Psoas muscle (tissue), 7 donors: ENCODE measurements at regions not wholly inside any gene's neighbourhood (a gene's known extent, or its start where the extent isn't known, plus 50 kb on each side); places are given as distances from the start of the nearest gene placed in this dataset.

Source experiments
- ATAC-seq, 4 donors: fragments of 200-7000 bp; cut with Tn5 transposase; one replicate each; pipeline ENCODE4 v1.9.1; 2020; ENCODE audit warnings: moderate library complexity in 3 of 4, mild to moderate bottlenecking in 2 of 4
- DNase-seq, 2 donors: peaks; one replicate each; pipeline ENCODE4 v3.0.0-alpha.2; 2020
- H3K27ac ChIP-seq: fragments of 200-600 bp; one replicate; pipeline ENCODE4 v1.8.0; 2022
- H3K27me3 ChIP-seq, 3 donors: fragments of 200-600 bp in 1 of 3; one replicate each; pipeline versions ENCODE4 v1.6.1 to v1.8.0; 2013 to 2022; ENCODE audit warnings: low read length in 2 of 3, mild to moderate bottlenecking in 2 of 3, moderate library complexity in 1 of 3; ENCODE audit not compliant: insufficient read depth in 3 of 3
- H3K36me3 ChIP-seq, 2 donors: fragments of 200-600 bp in 1 of 2; one replicate each; pipeline versions ENCODE4 v1.6.1 to v1.8.0; 2013 to 2022; ENCODE audit warnings: low read depth in 1 of 2, mild to moderate bottlenecking in 1 of 2, moderate library complexity in 1 of 2; ENCODE audit not compliant: insufficient read depth in 1 of 2
- H3K4me1 ChIP-seq: fragments of 200-600 bp; one replicate; pipeline ENCODE4 v1.8.0; 2022
- H3K4me3 ChIP-seq: fragments of 200-600 bp; one replicate; pipeline ENCODE4 v1.8.0; 2022; ENCODE audit warnings: mild to moderate bottlenecking
- H3K9me3 ChIP-seq: fragments of 200-600 bp; one replicate; pipeline ENCODE4 v1.8.0; 2022
- WGBS, 3 donors: extraction: QIAGEN DNeasy Blood & Tissue Kit; methylation state at CpG; one replicate each; pipeline versions ENCODE4 v1.1.6 to v1.1.7; 2013; 5-methylcytosine and 5-hydroxymethylcytosine counted together
- intact Hi-C, 2 donors: fragments of 100-400 bp; cut with DNase I; formaldehyde crosslinking; loops; one replicate each; pipeline versions ENCODE4 v1.11.0 to v1.14.2; 2022
- TF ChIP-seq, protein P1 (sequence below): fragments of 200-600 bp; IDR thresholded peaks from one replicate; pipeline ENCODE4 v1.8.0; 2022; ENCODE audit warnings: antibody characterized with exemption
- donor health status: healthy with polysubstance abuse.
- donor health status: DM: no; HTN: no; CAD: no; lungs with moderate emphysema.
- donor health status: Bipolar disorder and iron deficiency.
- donor health status: healthy.
- donor health status: DM: yes; HTN: yes; CAD: no.
- donor health status: DM: no; HTN: no; CAD: no.
- donor health status: DM: yes; HTN: yes; CAD: no.

DNA sequence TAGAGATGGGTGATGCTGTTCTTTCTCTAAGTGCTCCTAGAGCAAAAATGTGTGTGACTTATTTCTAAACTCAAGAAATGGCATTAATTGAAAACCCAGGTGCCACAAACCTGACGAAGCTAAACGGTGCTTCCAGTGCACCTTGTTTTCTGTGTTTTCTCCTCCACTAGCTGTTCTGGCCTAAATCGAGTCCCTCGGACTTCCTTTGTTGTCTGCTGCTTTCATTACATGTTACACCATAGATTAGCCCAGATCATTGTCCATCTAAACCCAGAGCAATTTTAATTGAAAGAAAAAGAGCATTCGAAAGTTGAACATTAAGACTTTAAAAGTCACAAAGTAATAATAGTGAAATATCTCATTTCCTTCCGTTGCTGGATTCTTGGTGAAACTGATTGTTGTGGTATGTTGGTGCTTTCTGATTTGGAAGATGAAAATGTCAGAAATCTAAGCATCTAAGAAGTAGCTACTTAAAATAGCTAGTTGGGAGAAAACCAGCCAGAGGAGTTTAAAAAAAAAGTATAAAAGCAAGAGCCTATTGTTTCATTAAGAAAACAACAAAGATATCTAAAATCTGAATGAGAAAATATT, 219.6 kb upstream of the G2E3 start:
- 75 to 79% (median 75%) methylated on average over 6 of the region's 6 CpGs for WGBS, 3 donors
- TF ChIP-seq, protein P1, sequence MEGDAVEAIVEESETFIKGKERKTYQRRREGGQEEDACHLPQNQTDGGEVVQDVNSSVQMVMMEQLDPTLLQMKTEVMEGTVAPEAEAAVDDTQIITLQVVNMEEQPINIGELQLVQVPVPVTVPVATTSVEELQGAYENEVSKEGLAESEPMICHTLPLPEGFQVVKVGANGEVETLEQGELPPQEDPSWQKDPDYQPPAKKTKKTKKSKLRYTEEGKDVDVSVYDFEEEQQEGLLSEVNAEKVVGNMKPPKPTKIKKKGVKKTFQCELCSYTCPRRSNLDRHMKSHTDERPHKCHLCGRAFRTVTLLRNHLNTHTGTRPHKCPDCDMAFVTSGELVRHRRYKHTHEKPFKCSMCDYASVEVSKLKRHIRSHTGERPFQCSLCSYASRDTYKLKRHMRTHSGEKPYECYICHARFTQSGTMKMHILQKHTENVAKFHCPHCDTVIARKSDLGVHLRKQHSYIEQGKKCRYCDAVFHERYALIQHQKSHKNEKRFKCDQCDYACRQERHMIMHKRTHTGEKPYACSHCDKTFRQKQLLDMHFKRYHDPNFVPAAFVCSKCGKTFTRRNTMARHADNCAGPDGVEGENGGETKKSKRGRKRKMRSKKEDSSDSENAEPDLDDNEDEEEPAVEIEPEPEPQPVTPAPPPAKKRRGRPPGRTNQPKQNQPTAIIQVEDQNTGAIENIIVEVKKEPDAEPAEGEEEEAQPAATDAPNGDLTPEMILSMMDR, result no peak
- DNase-seq, result no peak
- Histone ChIP-seq H3K36me3 (no peaks in the 10 kb centered on the region), H3K27ac (no peak overlapping the region), H3K27me3 (no peaks in the 10 kb centered on the region), H3K9me3 (no peaks in the 10 kb centered on the region), H3K4me3 (no peak overlapping the region), H3K4me1 (no peaks in the 10 kb centered on the region)
- intact Hi-C loops, result no loop called here
- no peak for ATAC-seq

DNA sequence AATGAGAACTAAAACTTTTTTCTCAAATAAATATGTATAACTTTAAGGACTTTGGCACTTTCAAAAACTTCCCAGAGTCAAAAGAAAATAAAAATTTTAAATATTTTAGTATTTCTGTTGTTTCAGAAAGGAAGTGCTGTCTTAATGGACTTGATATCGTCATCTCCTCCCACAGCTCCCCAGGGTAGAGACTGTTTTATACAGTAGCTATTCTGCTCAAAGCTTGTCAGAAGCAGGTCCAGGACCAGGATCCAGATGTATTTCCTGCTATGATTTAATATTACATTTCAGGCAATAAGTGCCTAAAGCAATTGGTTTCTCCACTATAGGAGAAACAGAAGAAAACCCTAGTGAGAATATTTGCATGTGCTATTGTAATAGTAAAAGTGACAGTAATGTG, 218.5 kb upstream of the G2E3 start:
- no peak for ATAC-seq
- H3K4me3 ChIP-seq, result no peak overlapping the region
- no peaks in the 10 kb centered on the region for H3K27me3 ChIP-seq
- no peaks in the 10 kb centered on the region for H3K4me1 ChIP-seq
- WGBS, 3 donors, result 62 to 72% (median 65%) methylated on average over 1 of the region's 1 CpG
- no peak for DNase-seq
- no peak overlapping the region for H3K27ac ChIP-seq
- TF ChIP-seq, protein P1, result no peak
- no peaks in the 10 kb centered on the region for H3K36me3 ChIP-seq
- H3K9me3 ChIP-seq, result no peaks in the 10 kb centered on the region
- intact Hi-C loops, result loop anchor here in 1 of 2 donors (5.0 kb wide), 1 partner anchor 283 kb away; no protein-coding TSS in a partner anchor

GRCh38 chr14:30345511-30345910, 213.4 kb upstream of the G2E3 start:
- no peaks in the 10 kb centered on the region for H3K27me3 ChIP-seq
- 76 to 86% (median 82%) methylated on average over 1 of the region's 1 CpG for WGBS, 3 donors
- no peaks in the 10 kb centered on the region for H3K4me1 ChIP-seq
- intact Hi-C loops, result no loop called here
- no peak for ATAC-seq
- no peak for DNase-seq
- TF ChIP-seq, protein P1, result no peak
- H3K4me3 ChIP-seq, result no peak overlapping the region
- H3K36me3 ChIP-seq, result no peaks in the 10 kb centered on the region
- no peak overlapping the region for H3K27ac ChIP-seq
- no peaks in the 10 kb centered on the region for H3K9me3 ChIP-seq

DNA sequence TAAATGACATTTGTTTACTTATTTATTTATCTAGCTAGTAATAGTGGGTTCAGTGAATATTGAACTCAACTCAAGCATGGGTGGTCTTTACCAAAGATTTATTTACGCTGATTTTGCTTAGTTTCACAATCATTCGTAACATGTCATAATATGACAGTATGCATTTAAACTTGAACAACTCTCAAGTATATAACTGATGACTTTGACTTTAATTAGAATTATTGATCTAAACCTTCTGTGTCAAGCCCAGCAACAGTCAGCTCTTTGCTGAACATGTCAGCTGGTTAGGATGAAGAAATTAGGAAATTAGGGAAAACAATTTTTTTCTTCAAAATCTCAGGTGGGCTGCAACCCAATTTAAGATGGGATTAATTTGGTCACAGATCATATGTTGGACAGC, 210.5 kb upstream of the G2E3 start:
- H3K4me1 ChIP-seq, result no peaks in the 10 kb centered on the region
- H3K4me3 ChIP-seq, result no peak overlapping the region
- no peak overlapping the region for H3K27ac ChIP-seq
- 91 to 94% (median 94%) methylated on average over 2 of the region's 2 CpGs for WGBS, 3 donors
- intact Hi-C loops, result no loop called here
- no peak for ATAC-seq
- DNase-seq, result no peak
- H3K36me3 ChIP-seq, result no peaks in the 10 kb centered on the region
- no peaks in the 10 kb centered on the region for H3K27me3 ChIP-seq
- no peaks in the 10 kb centered on the region for H3K9me3 ChIP-seq
- TF ChIP-seq, protein P1, result no peak

DNA sequence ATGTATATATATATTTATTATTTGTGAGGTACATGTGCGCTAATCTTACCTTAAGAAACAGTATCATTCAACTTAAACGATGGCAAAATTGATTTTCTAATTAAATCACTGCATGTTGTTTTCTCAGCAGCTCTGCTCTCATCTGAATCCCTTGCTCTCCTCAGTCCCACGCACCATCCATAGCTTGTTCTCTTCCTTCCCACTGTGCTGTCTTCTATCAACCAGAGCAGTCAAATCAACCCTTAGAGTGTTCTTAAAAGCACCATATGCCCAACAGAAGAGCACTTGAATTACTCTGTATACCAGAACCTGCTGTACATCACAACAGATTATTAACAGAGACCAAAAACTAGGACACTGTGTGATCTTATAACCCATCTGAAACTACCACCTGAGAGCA, 209.4 kb upstream of the G2E3 start:
- intact Hi-C loops, result no loop called here
- 85 to 92% (median 92%) methylated on average over 3 of the region's 3 CpGs for WGBS, 3 donors
- TF ChIP-seq, protein P1, result no peak

More for the DNA sequence above, 209.4 kb upstream of the G2E3 start:
- H3K4me1 ChIP-seq, result no peaks in the 10 kb centered on the region
- ATAC-seq (no peak), DNase-seq (no peak)
- H3K4me3 ChIP-seq, result no peak overlapping the region
- no peaks in the 10 kb centered on the region for H3K36me3 ChIP-seq
- no peaks in the 10 kb centered on the region for H3K9me3 ChIP-seq
- no peak overlapping the region for H3K27ac ChIP-seq
- no peaks in the 10 kb centered on the region for H3K27me3 ChIP-seq
